ENCODE measurements at regions not wholly inside any gene's neighbourhood (a gene's known extent, or its start where the extent isn't known, plus 50 kb on each side); places are given as distances from the start of the nearest gene placed in this dataset.

GRCh38 chr1:222073307-222073995 is 331.6 kb upstream of the DUSP10 start:
- Histone ChIP-seq H3K79me2 (ENCODE audit: low read length) (no peaks in the 10 kb centered on the region), H3F3A (ENCODE audit: low read length, unreplicated experiment) (no peaks in the 10 kb centered on the region), H3K27me3 (ENCODE audit: low read length) (no peaks in the 10 kb centered on the region), H3K36me3 (ENCODE audit: low read depth, low read length) (no peaks in the 10 kb centered on the region), H3K4me3 (ENCODE audit: low read length) (no peak overlapping the region), H3K4me1 (ENCODE audit: insufficient read depth, low read length) (peaks cover 8% of the 10 kb centered on the region), H3K27ac (ENCODE audit: low read length) (no peak overlapping the region), H3K4me2 (ENCODE audit: low read length) (no peak overlapping the region), H3K9ac (ENCODE audit: low read length) (no peak overlapping the region), H2AFZ (ENCODE audit: low read length) (peak overlapping the region; percentile 19; the same call in 1 of the 2 replicates), H3K9me3 (ENCODE audit: low read length) (no peaks in the 10 kb centered on the region), H3K9me2 (replicated peaks; ENCODE audit: low read length) (0 out of 2 replicates have a peak, but pooled peaks cover 4% of the 10 kb centered on the region), H4K20me1 (ENCODE audit: low read length) (no peaks in the 10 kb centered on the region)
- ATAC-seq (no peak), DNase-seq (peak; percentile 41)
- ChIA-PET POLR2A (ENCODE audit: unreplicated experiment) (no interaction called here), CTCF (no interaction called here)
- TF ChIP-seq EZH2 (IDR thresholded peaks at IDR 0.05; ENCODE audit: low read length, unreplicated experiment) (no peak), EZH2phosphoT487 (IDR thresholded peaks at IDR 0.05; ENCODE audit: borderline replicate concordance, low read length) (no peak), CTCF (conservative IDR thresholded peaks at IDR 0.05; ENCODE audit: low read depth, low read length) (no peak)
- no TSS peak for BruUV-seq (replicated peaks)
- intact Hi-C loops (cut with micrococcal nuclease) = no loop called here

GRCh38 chr1:222071387-222071786 is 329.5 kb upstream of the DUSP10 start:
- no peak for ATAC-seq
- POLR2A ChIA-PET (ENCODE audit: unreplicated experiment) = no interaction called here
- H3K4me1 ChIP-seq (ENCODE audit: insufficient read depth, low read length) = peaks cover 15% of the 10 kb centered on the region
- H3K4me3 ChIP-seq (ENCODE audit: low read length) = no peak overlapping the region
- no peak overlapping the region for H2AFZ ChIP-seq (ENCODE audit: low read length)
- H4K20me1 ChIP-seq (ENCODE audit: low read length) = no peaks in the 10 kb centered on the region
- H3K79me2 ChIP-seq (ENCODE audit: low read length) = no peaks in the 10 kb centered on the region
- H3K9me3 ChIP-seq (ENCODE audit: low read length) = peaks cover 3% of the 10 kb centered on the region; the same call in 1 of the 2 replicates
- H3K9me2 ChIP-seq (replicated peaks; ENCODE audit: low read length) = 0 out of 2 replicates have a peak, but pooled peaks cover 4% of the 10 kb centered on the region
- no peaks in the 10 kb centered on the region for H3F3A ChIP-seq (ENCODE audit: low read length, unreplicated experiment)
- H3K4me2 ChIP-seq (ENCODE audit: low read length) = no peak overlapping the region
- CTCF ChIA-PET = no interaction called here
- TF ChIP-seq EZH2phosphoT487 (IDR thresholded peaks at IDR 0.05; ENCODE audit: borderline replicate concordance, low read length) (no peak), CTCF (conservative IDR thresholded peaks at IDR 0.05; ENCODE audit: low read depth, low read length) (no peak), EZH2 (IDR thresholded peaks at IDR 0.05; ENCODE audit: low read length, unreplicated experiment) (no peak)
- H3K36me3 ChIP-seq (ENCODE audit: low read depth, low read length) = no peaks in the 10 kb centered on the region
- DNase-seq = no peak
- no peak overlapping the region for H3K9ac ChIP-seq (ENCODE audit: low read length)
- no peaks in the 10 kb centered on the region for H3K27me3 ChIP-seq (ENCODE audit: low read length)
- intact Hi-C loops (cut with micrococcal nuclease) = no loop called here
- H3K27ac ChIP-seq (ENCODE audit: low read length) = no peak overlapping the region
- BruUV-seq (replicated peaks) = no TSS peak

GRCh38 chr1:222068937-222069336 is 327.0 kb upstream of the DUSP10 start:
- no peak; the same call in 1 of the 2 replicates for ATAC-seq

More at GRCh38 chr1:222068937-222069336, 327.0 kb upstream of the DUSP10 start:
- H3K9me2 ChIP-seq (replicated peaks; ENCODE audit: low read length) = 0 out of 2 replicates have a peak, but pooled peaks cover 4% of the 10 kb centered on the region
- H3F3A ChIP-seq (ENCODE audit: low read length, unreplicated experiment) = no peaks in the 10 kb centered on the region
- no peaks in the 10 kb centered on the region for H3K27me3 ChIP-seq (ENCODE audit: low read length)
- BruUV-seq (replicated peaks) = no TSS peak
- H3K9ac ChIP-seq (ENCODE audit: low read length) = no peak overlapping the region
- H2AFZ ChIP-seq (ENCODE audit: low read length) = no peak overlapping the region
- TF ChIP-seq CTCF (conservative IDR thresholded peaks at IDR 0.05; ENCODE audit: low read depth, low read length) (no peak), EZH2 (IDR thresholded peaks at IDR 0.05; ENCODE audit: low read length, unreplicated experiment) (no peak)
- intact Hi-C loops (cut with micrococcal nuclease) = no loop called here
- ChIA-PET CTCF (no interaction called here), POLR2A (ENCODE audit: unreplicated experiment) (no interaction called here)
- no peaks in the 10 kb centered on the region for H3K79me2 ChIP-seq (ENCODE audit: low read length)
- H3K9me3 ChIP-seq (ENCODE audit: low read length) = peaks cover 26% of the 10 kb centered on the region
- no peaks in the 10 kb centered on the region for H3K36me3 ChIP-seq (ENCODE audit: low read depth, low read length)
- H3K4me3 ChIP-seq (ENCODE audit: low read length) = no peak overlapping the region
- H3K4me2 ChIP-seq (ENCODE audit: low read length) = no peak overlapping the region
- peaks cover 15% of the 10 kb centered on the region for H3K4me1 ChIP-seq (ENCODE audit: insufficient read depth, low read length)
- peak overlapping the region; percentile 8; the same call in 1 of the 2 replicates for H3K27ac ChIP-seq (ENCODE audit: low read length)
- DNase-seq = peak; percentile 53
- H4K20me1 ChIP-seq (ENCODE audit: low read length) = no peaks in the 10 kb centered on the region

All from PC-3 (cell line).